ENCODE measurements at regions not wholly inside any gene's neighbourhood (a gene's known extent, or its start where the extent isn't known, plus 50 kb on each side); places are given as distances from the start of the nearest gene placed in this dataset.

DNA sequence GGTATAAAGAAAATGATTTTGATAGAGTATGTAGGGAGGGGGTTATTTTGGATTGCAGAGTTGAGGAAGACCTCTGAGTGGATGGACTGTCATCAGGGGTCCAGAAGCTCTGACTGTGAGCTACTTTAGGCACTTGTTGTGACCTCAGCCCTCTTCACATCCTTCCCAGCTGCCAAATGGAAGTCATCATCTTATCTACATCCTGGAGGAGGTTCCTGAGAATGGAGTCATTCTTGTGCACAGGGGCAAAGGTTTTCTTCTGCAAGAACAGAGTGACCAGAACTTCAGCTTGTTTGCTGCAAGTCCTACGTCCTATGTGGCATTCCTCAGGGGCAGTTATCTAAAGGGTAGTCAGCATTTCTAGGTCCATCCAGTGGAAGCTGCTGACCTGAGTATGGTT is 393.8 kb downstream of the AASDHPPT start:
- no peaks in the 10 kb centered on the region for H3K27me3 ChIP-seq (ENCODE audit: insufficient read depth, low read length)
- no peaks in the 10 kb centered on the region for H3K79me2 ChIP-seq (ENCODE audit: insufficient read depth, low read length)
- DNase-seq (ENCODE audit: low read depth) = no peak
- FAIRE-seq = no peak
- H3K4me3 ChIP-seq (ENCODE audit: insufficient read depth, low read depth, low read length) = no peak overlapping the region
- no peak overlapping the region for H3K9ac ChIP-seq (ENCODE audit: low read length)
- no peak overlapping the region for H2AFZ ChIP-seq (ENCODE audit: low read depth, low read length)
- H3K36me3 ChIP-seq (ENCODE audit: insufficient read depth, low read length) = no peaks in the 10 kb centered on the region
- TF ChIP-seq, protein P1, sequence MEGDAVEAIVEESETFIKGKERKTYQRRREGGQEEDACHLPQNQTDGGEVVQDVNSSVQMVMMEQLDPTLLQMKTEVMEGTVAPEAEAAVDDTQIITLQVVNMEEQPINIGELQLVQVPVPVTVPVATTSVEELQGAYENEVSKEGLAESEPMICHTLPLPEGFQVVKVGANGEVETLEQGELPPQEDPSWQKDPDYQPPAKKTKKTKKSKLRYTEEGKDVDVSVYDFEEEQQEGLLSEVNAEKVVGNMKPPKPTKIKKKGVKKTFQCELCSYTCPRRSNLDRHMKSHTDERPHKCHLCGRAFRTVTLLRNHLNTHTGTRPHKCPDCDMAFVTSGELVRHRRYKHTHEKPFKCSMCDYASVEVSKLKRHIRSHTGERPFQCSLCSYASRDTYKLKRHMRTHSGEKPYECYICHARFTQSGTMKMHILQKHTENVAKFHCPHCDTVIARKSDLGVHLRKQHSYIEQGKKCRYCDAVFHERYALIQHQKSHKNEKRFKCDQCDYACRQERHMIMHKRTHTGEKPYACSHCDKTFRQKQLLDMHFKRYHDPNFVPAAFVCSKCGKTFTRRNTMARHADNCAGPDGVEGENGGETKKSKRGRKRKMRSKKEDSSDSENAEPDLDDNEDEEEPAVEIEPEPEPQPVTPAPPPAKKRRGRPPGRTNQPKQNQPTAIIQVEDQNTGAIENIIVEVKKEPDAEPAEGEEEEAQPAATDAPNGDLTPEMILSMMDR (IDR thresholded peaks at IDR 0.05; ENCODE audit: insufficient read depth, low read depth, low read length) = no peak
- TF ChIP-seq EZH2 (IDR thresholded peaks at IDR 0.05; ENCODE audit: insufficient read depth, low read length) = no peak
- H3K27me3 Mint-ChIP-seq (ENCODE audit: low read depth, unreplicated experiment) = no peaks in the 10 kb centered on the region
- H3K9me3 Mint-ChIP-seq (ENCODE audit: unreplicated experiment) = no peaks in the 10 kb centered on the region
- H4K20me1 ChIP-seq (ENCODE audit: insufficient read depth, low read length) = no peaks in the 10 kb centered on the region
- H3K27ac Mint-ChIP-seq (ENCODE audit: unreplicated experiment) = no peak overlapping the region
- H3K4me3 Mint-ChIP-seq (ENCODE audit: unreplicated experiment) = no peak overlapping the region
- no peak overlapping the region for H3K4me2 ChIP-seq (ENCODE audit: low read length)
- H3K4me1 ChIP-seq (ENCODE audit: insufficient read depth, low read length) = peaks cover 26% of the 10 kb centered on the region
- H3K27ac ChIP-seq (ENCODE audit: low read depth, low read length) = no peak overlapping the region
- no peaks in the 10 kb centered on the region for H3K9me3 ChIP-seq (ENCODE audit: insufficient read depth, low read depth, low read length)
- no peaks in the 10 kb centered on the region for H3K36me3 Mint-ChIP-seq (ENCODE audit: low read depth, unreplicated experiment)
- peaks cover 33% of the 10 kb centered on the region for H3K4me1 Mint-ChIP-seq (ENCODE audit: low read depth, unreplicated experiment)

DNA sequence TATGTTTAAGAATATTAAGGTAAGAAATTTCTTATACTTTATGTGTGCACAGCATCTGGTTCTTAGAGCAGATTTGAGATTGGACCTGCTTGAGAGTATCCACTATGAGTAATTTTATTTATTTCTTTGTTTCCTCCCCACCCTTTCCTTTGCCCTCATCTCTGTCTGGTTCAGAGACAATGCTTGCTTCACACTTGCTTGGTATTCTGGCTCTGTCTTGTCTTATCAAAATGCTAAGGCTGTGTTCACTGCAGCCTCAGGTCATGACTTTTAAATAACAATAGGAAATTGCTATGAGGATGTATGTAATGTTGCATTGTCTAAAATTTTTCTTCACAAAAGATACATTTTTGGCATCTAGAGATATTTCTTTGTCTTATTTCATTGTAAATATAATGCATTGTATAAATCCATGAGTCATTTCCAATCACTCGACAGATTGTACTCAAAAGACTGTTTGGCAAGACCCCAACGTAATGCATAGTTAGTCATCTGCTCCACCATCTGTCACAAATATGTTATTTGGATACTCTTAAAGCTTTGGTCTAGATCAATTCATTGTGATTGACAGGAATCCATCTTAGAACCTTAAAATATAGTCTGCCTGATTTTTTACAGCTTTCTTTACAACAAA is 395.7 kb downstream of the AASDHPPT start:
- DNase-seq (ENCODE audit: low read depth) = no peak
- peaks cover 16% of the 10 kb centered on the region for H3K4me1 Mint-ChIP-seq (ENCODE audit: low read depth, unreplicated experiment)
- H3K4me3 ChIP-seq (ENCODE audit: insufficient read depth, low read depth, low read length) = no peak overlapping the region

DNA sequence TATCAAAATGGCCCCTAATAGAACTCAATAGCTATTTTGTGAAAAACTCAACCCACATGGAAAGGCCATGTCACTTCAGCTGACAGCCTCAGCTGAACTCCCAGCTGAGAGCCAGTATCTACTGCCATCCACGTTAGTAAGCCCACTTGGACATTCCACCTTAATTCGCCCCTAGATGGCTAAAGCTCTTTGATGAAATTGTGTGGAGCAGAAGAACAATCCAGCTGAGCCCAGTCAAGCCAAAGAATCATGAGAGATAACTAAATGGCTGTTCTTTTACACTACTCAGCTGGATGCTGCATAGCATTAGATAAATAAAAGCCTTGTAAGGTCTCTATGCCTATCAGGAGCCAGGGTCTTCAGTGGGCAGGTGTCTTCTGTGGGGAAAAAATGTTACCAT is 396.8 kb downstream of the AASDHPPT start:
- peaks cover 9% of the 10 kb centered on the region for H3K4me1 Mint-ChIP-seq (ENCODE audit: low read depth, unreplicated experiment)
- H3K27ac Mint-ChIP-seq (ENCODE audit: unreplicated experiment) = no peak overlapping the region
- DNase-seq (ENCODE audit: low read depth) (no peak), FAIRE-seq (no peak)
- Histone ChIP-seq H4K20me1 (ENCODE audit: insufficient read depth, low read length) (no peaks in the 10 kb centered on the region), H3K79me2 (ENCODE audit: insufficient read depth, low read length) (no peaks in the 10 kb centered on the region), H3K9me3 (ENCODE audit: insufficient read depth, low read depth, low read length) (no peaks in the 10 kb centered on the region), H2AFZ (ENCODE audit: low read depth, low read length) (no peak overlapping the region), H3K36me3 (ENCODE audit: insufficient read depth, low read length) (no peaks in the 10 kb centered on the region), H3K4me3 (ENCODE audit: insufficient read depth, low read depth, low read length) (no peak overlapping the region), H3K4me2 (ENCODE audit: low read length) (no peak overlapping the region), H3K9ac (ENCODE audit: low read length) (no peak overlapping the region), H3K27me3 (ENCODE audit: insufficient read depth, low read length) (no peaks in the 10 kb centered on the region), H3K4me1 (ENCODE audit: insufficient read depth, low read length) (peaks cover 3% of the 10 kb centered on the region), H3K27ac (ENCODE audit: low read depth, low read length) (no peak overlapping the region)
- H3K4me3 Mint-ChIP-seq (ENCODE audit: unreplicated experiment) = no peak overlapping the region
- no peaks in the 10 kb centered on the region for H3K27me3 Mint-ChIP-seq (ENCODE audit: low read depth, unreplicated experiment)
- TF ChIP-seq, protein P1 (IDR thresholded peaks at IDR 0.05; ENCODE audit: insufficient read depth, low read depth, low read length) = no peak
- no peak for TF ChIP-seq EZH2 (IDR thresholded peaks at IDR 0.05; ENCODE audit: insufficient read depth, low read length)
- no peaks in the 10 kb centered on the region for H3K9me3 Mint-ChIP-seq (ENCODE audit: unreplicated experiment)
- no peaks in the 10 kb centered on the region for H3K36me3 Mint-ChIP-seq (ENCODE audit: low read depth, unreplicated experiment)

More for the DNA sequence above, 395.7 kb downstream of the AASDHPPT start:
- H3K79me2 ChIP-seq (ENCODE audit: insufficient read depth, low read length) = no peaks in the 10 kb centered on the region
- H3K27ac ChIP-seq (ENCODE audit: low read depth, low read length) = no peak overlapping the region
- no peak overlapping the region for H3K9ac ChIP-seq (ENCODE audit: low read length)
- H3K9me3 ChIP-seq (ENCODE audit: insufficient read depth, low read depth, low read length) = no peaks in the 10 kb centered on the region
- TF ChIP-seq, protein P1 (IDR thresholded peaks at IDR 0.05; ENCODE audit: insufficient read depth, low read depth, low read length) = no peak
- TF ChIP-seq EZH2 (IDR thresholded peaks at IDR 0.05; ENCODE audit: insufficient read depth, low read length) = no peak
- no peaks in the 10 kb centered on the region for H4K20me1 ChIP-seq (ENCODE audit: insufficient read depth, low read length)
- H3K27ac Mint-ChIP-seq (ENCODE audit: unreplicated experiment) = no peak overlapping the region
- peaks cover 10% of the 10 kb centered on the region for H3K4me1 ChIP-seq (ENCODE audit: insufficient read depth, low read length)
- no peak overlapping the region for H2AFZ ChIP-seq (ENCODE audit: low read depth, low read length)
- no peak overlapping the region for H3K4me3 Mint-ChIP-seq (ENCODE audit: unreplicated experiment)
- no peaks in the 10 kb centered on the region for H3K27me3 ChIP-seq (ENCODE audit: insufficient read depth, low read length)
- no peak for FAIRE-seq
- no peaks in the 10 kb centered on the region for H3K9me3 Mint-ChIP-seq (ENCODE audit: unreplicated experiment)
- no peaks in the 10 kb centered on the region for H3K36me3 Mint-ChIP-seq (ENCODE audit: low read depth, unreplicated experiment)
- no peak overlapping the region for H3K4me2 ChIP-seq (ENCODE audit: low read length)
- no peaks in the 10 kb centered on the region for H3K36me3 ChIP-seq (ENCODE audit: insufficient read depth, low read length)
- no peaks in the 10 kb centered on the region for H3K27me3 Mint-ChIP-seq (ENCODE audit: low read depth, unreplicated experiment)

Measured in astrocyte (in vitro differentiated cells and primary cell).